ENCODE measurements at regions not wholly inside any gene's neighbourhood (a gene's known extent, or its start where the extent isn't known, plus 50 kb on each side); places are given as distances from the start of the nearest gene placed in this dataset.

DNA sequence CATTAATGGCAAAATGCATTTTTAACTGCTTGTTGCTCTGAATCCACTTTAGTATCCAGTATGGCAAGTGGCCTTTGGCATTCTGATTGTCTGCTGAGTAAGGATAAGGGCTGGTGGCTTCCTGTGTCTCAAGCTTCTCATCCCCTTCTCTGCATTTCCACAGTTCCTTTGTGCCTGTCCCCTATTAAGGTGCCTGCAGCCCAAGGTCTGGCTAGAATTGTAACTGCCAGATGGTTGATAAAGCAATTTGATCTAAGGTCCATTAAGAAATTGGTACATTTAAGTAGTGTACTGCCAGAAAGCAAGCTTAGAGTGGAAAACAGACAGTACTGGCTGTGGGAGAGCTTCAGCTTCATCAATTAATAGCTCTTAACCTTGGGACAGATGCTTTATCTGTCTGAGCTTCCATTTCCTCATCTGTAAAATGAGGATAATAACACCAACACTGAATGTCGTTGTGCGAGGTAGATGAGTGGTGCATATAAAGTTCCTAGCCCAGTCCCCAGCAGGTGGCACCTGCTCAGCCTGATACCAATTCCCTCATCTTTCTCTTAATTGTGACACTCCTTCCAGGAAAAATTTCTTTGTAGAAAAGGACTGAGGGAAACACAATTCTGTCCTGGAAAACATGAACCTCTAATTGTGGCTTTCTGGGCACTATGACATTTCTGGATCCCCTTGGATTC lies 570.6 kb upstream of the GCFC2 start:
- no peaks in the 10 kb centered on the region for H3K27me3 ChIP-seq (ENCODE audit: control insufficient read depth in 2 of 2, insufficient read depth in 2 of 2, low read length in 2 of 2)
- H3K9me3 Mint-ChIP-seq = no peaks in the 10 kb centered on the region
- no peaks in the 10 kb centered on the region for H3K36me3 ChIP-seq (replicated peaks in 1 of 2; ENCODE audit: control insufficient read depth in 1 of 2, insufficient read depth in 2 of 2, low read length in 2 of 2)
- H3K36me3 Mint-ChIP-seq = no peaks in the 10 kb centered on the region
- no peaks in the 10 kb centered on the region for H3K79me2 ChIP-seq (ENCODE audit: insufficient read depth, low read length)
- H3K27ac ChIP-seq (ENCODE audit: low read depth in 1 of 2, low read length in 2 of 2) = no peak overlapping the region
- H3K4me3 ChIP-seq (replicated peaks in 1 of 3; ENCODE audit: low read depth in 2 of 3, low read length in 3 of 3) = no peak overlapping the region
- H3K9me3 ChIP-seq (replicated peaks in 1 of 2; ENCODE audit: control insufficient read depth in 1 of 2, insufficient read depth in 1 of 2, low read length in 2 of 2) = no peaks in the 10 kb centered on the region
- H3K4me2 ChIP-seq (replicated peaks; ENCODE audit: extremely low read depth, low read length, poor library complexity, severe bottlenecking) = no peak overlapping the region
- DNase-seq = no peak
- H3K4me1 ChIP-seq (ENCODE audit: control insufficient read depth in 1 of 2, insufficient read depth in 2 of 2, low read length in 2 of 2) = no peaks in the 10 kb centered on the region
- H3K4me3 Mint-ChIP-seq = no peak overlapping the region
- TF ChIP-seq, protein P1, sequence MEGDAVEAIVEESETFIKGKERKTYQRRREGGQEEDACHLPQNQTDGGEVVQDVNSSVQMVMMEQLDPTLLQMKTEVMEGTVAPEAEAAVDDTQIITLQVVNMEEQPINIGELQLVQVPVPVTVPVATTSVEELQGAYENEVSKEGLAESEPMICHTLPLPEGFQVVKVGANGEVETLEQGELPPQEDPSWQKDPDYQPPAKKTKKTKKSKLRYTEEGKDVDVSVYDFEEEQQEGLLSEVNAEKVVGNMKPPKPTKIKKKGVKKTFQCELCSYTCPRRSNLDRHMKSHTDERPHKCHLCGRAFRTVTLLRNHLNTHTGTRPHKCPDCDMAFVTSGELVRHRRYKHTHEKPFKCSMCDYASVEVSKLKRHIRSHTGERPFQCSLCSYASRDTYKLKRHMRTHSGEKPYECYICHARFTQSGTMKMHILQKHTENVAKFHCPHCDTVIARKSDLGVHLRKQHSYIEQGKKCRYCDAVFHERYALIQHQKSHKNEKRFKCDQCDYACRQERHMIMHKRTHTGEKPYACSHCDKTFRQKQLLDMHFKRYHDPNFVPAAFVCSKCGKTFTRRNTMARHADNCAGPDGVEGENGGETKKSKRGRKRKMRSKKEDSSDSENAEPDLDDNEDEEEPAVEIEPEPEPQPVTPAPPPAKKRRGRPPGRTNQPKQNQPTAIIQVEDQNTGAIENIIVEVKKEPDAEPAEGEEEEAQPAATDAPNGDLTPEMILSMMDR (IDR thresholded peaks at IDR 0.05) = no peak
- no peak overlapping the region for H3K9ac ChIP-seq (ENCODE audit: insufficient read depth, low read length, poor library complexity, severe bottlenecking)
- H3K27me3 Mint-ChIP-seq (ENCODE audit: low read depth in 3 of 3) = no peaks in the 10 kb centered on the region
- WGBS (ENCODE audit: insufficient coverage) = no CpG with 5 or more reads among the region's 2 CpGs
- H3K27ac Mint-ChIP-seq = no peak overlapping the region
- H3K4me1 Mint-ChIP-seq = no peaks in the 10 kb centered on the region
- H4K20me1 ChIP-seq (ENCODE audit: insufficient read depth, low read length) = no peaks in the 10 kb centered on the region
- no peak overlapping the region for H2AFZ ChIP-seq (ENCODE audit: insufficient read depth, low read depth, low read length, poor library complexity, severe bottlenecking)
- intact Hi-C loops (cut with micrococcal nuclease) = no loop called here

DNA sequence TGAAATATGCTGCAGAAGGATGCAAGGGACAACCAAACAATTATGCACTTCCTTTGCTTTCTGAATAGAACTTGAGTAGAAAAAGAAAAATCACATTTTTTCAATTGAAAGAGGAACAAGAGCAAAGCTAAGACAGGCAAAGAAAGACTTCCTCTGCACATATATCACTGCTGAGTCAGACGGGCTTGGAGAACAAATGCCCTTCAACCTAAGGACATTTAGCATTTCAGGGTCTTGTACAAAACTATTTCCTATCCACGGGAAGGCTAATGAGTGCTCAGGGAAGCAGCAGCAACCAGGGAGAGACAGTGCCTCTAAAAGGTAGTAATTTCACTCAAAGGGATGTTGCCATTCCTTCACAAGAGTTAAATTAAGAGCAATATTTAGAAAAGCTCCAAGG lies 570.0 kb upstream of the GCFC2 start:
- H3K4me1 ChIP-seq (ENCODE audit: control insufficient read depth in 1 of 2, insufficient read depth in 2 of 2, low read length in 2 of 2) = no peaks in the 10 kb centered on the region
- H3K27ac Mint-ChIP-seq = no peak overlapping the region
- no CpG with 5 or more reads among the region's 2 CpGs for WGBS (ENCODE audit: insufficient coverage)
- no peak overlapping the region for H3K9ac ChIP-seq (ENCODE audit: insufficient read depth, low read length, poor library complexity, severe bottlenecking)
- no peaks in the 10 kb centered on the region for H3K4me1 Mint-ChIP-seq
- H3K27me3 Mint-ChIP-seq (ENCODE audit: low read depth in 3 of 3) = no peaks in the 10 kb centered on the region
- no peaks in the 10 kb centered on the region for H4K20me1 ChIP-seq (ENCODE audit: insufficient read depth, low read length)
- TF ChIP-seq, protein P1 (IDR thresholded peaks at IDR 0.05) = no peak
- no peak overlapping the region for H3K4me2 ChIP-seq (replicated peaks; ENCODE audit: extremely low read depth, low read length, poor library complexity, severe bottlenecking)
- DNase-seq = no peak
- intact Hi-C loops (cut with micrococcal nuclease) = no loop called here
- H3K4me3 ChIP-seq (replicated peaks in 1 of 3; ENCODE audit: low read depth in 2 of 3, low read length in 3 of 3) = no peak overlapping the region
- no peaks in the 10 kb centered on the region for H3K36me3 ChIP-seq (replicated peaks in 1 of 2; ENCODE audit: control insufficient read depth in 1 of 2, insufficient read depth in 2 of 2, low read length in 2 of 2)
- H2AFZ ChIP-seq (ENCODE audit: insufficient read depth, low read depth, low read length, poor library complexity, severe bottlenecking) = no peak overlapping the region
- no peaks in the 10 kb centered on the region for H3K9me3 Mint-ChIP-seq
- no peak overlapping the region for H3K4me3 Mint-ChIP-seq
- no peak overlapping the region for H3K27ac ChIP-seq (ENCODE audit: low read depth in 1 of 2, low read length in 2 of 2)
- H3K79me2 ChIP-seq (ENCODE audit: insufficient read depth, low read length) = no peaks in the 10 kb centered on the region
- H3K36me3 Mint-ChIP-seq = no peaks in the 10 kb centered on the region
- no peaks in the 10 kb centered on the region for H3K27me3 ChIP-seq (ENCODE audit: control insufficient read depth in 2 of 2, insufficient read depth in 2 of 2, low read length in 2 of 2)
- H3K9me3 ChIP-seq (replicated peaks in 1 of 2; ENCODE audit: control insufficient read depth in 1 of 2, insufficient read depth in 1 of 2, low read length in 2 of 2) = no peaks in the 10 kb centered on the region
